IMR-90 (cell line): ENCODE measurements at regions not wholly inside any gene's neighbourhood (a gene's known extent, or its start where the extent isn't known, plus 50 kb on each side); places are given as distances from the start of the nearest gene placed in this dataset.

Experiments
- ATAC-seq: fragments of 200-7000 bp; cut with Tn5 transposase; 2 replicates; pipeline ENCODE4 v1.9.1; 2020; ENCODE audit warnings: low read depth, mild to moderate bottlenecking, moderate library complexity
- BruUV-seq: library from RNA; stranded (reverse); fragments of 400-500 nt; replicated peaks from 2 replicates; lab custom pipeline; 2021; lab: Mats Ljungman, UMichigan
- CTCF ChIA-PET: fragments of 300-600 bp; formaldehyde crosslinking; extraction: SDS; loops from one replicate; lab custom pipeline; 2021; ENCODE audit warnings: antibody characterized with exemption; lab: Yijun Ruan, JAX
- POLR2A ChIA-PET: fragments of 300-600 bp; sonication (Branson Sonifier 250); formaldehyde crosslinking; loops from one replicate; lab custom pipeline; 2022; ENCODE audit warnings: antibody characterized with exemption; ENCODE audit not compliant: unreplicated experiment; lab: Charles Lee
- DNase-seq: peaks from one replicate; pipeline ENCODE4 v3.0.0; 2013
- H2AFZ ChIP-seq: replicated peaks from 2 replicates; pipeline ENCODE3; 2013; ENCODE audit warnings: low read length, mild to moderate bottlenecking; ENCODE audit not compliant: poor library complexity
- H2AK5ac ChIP-seq: 2 replicates; pipeline ENCODE4 v1.6.1; 2013; ENCODE audit warnings: low read depth, low read length, inconsistent platforms
- H2AK9ac ChIP-seq: replicated peaks from 2 replicates; pipeline ENCODE3; 2013; ENCODE audit warnings: mild to moderate bottlenecking, low read depth, low read length, moderate library complexity; ENCODE audit not compliant: poor library complexity
- H2BK120ac ChIP-seq: 2 replicates; pipeline ENCODE4 v1.6.1; 2013; ENCODE audit warnings: low read depth, low read length, inconsistent platforms
- H2BK15ac ChIP-seq: 3 replicates; pipeline ENCODE4 v1.6.1; 2013; ENCODE audit warnings: low read depth, low read length, inconsistent platforms
- H2BK20ac ChIP-seq: 2 replicates; pipeline ENCODE4 v1.6.1; 2013; ENCODE audit warnings: low read depth, mild to moderate bottlenecking, inconsistent platforms, low read length, moderate library complexity
- H2BK5ac ChIP-seq: 2 replicates; pipeline ENCODE4 v1.6.1; 2013; ENCODE audit warnings: mild to moderate bottlenecking, low read depth, low read length, inconsistent platforms; ENCODE audit not compliant: poor library complexity, severe bottlenecking
- H3K14ac ChIP-seq: replicated peaks from 2 replicates; pipeline ENCODE4 v1.6.1; 2013; ENCODE audit warnings: low read depth, low read length, inconsistent platforms
- H3K18ac ChIP-seq: 2 replicates; pipeline ENCODE4 v1.6.1; 2013; ENCODE audit warnings: low read depth, low read length, control low read depth
- H3K23ac ChIP-seq: 2 replicates; pipeline ENCODE4 v1.6.1; 2013; ENCODE audit warnings: low read depth, low read length, inconsistent platforms
- H3K27ac ChIP-seq: 2 replicates; pipeline ENCODE4 v1.5.1; 2013; ENCODE audit warnings: mild to moderate bottlenecking, control low read depth, low read length; ENCODE audit not compliant: insufficient read depth
- H3K27me3 ChIP-seq: 2 replicates; pipeline ENCODE4 v1.6.1; 2013; ENCODE audit warnings: low read length; ENCODE audit not compliant: control insufficient read depth, insufficient read depth
- H3K36me3 ChIP-seq: 2 replicates; pipeline ENCODE4 v1.6.1; 2013; ENCODE audit warnings: low read length, mixed read lengths; ENCODE audit not compliant: control insufficient read depth, insufficient read depth
- H3K4ac ChIP-seq: 2 replicates; pipeline ENCODE4 v1.6.1; 2013; ENCODE audit warnings: low read depth, low read length, inconsistent platforms
- H3K4me1 ChIP-seq: 2 replicates; pipeline ENCODE4 v1.6.1; 2013; ENCODE audit warnings: low read length, mixed read lengths; ENCODE audit not compliant: control insufficient read depth, insufficient read depth
- H3K4me2 ChIP-seq: 2 replicates; pipeline ENCODE4 v1.6.1; 2013; ENCODE audit warnings: low read depth, mild to moderate bottlenecking, control low read depth, low read length, moderate library complexity
- H3K4me3 ChIP-seq: 2 replicates; pipeline ENCODE4 v1.5.1; 2013; ENCODE audit warnings: low read depth, mild to moderate bottlenecking, control low read depth, low read length, moderate library complexity; ENCODE audit not compliant: insufficient read depth
- H3K56ac ChIP-seq: 2 replicates; pipeline ENCODE4 v1.6.1; 2013; ENCODE audit warnings: low read length, inconsistent platforms; ENCODE audit not compliant: insufficient read depth; ENCODE audit errors: extremely low read depth
- H3K79me1 ChIP-seq, 2 experiments: 2 replicates each; pipeline ENCODE4 v1.6.1; 2013; ENCODE audit warnings: low read length in 2 of 2, inconsistent platforms in 1 of 2, low read depth in 1 of 2
- H3K9ac ChIP-seq: 2 replicates; pipeline ENCODE4 v1.6.1; 2013; ENCODE audit warnings: low read depth, low read length, control low read depth
- H3K9me1 ChIP-seq: 2 replicates; pipeline ENCODE4 v1.6.1; 2013; ENCODE audit warnings: low read length, inconsistent platforms; ENCODE audit not compliant: insufficient read depth
- H3K9me3 ChIP-seq: 2 replicates; pipeline ENCODE4 v1.6.1; 2013; ENCODE audit warnings: low read length; ENCODE audit not compliant: control insufficient read depth, insufficient read depth
- H4K20me1 ChIP-seq: 2 replicates; pipeline ENCODE4 v1.6.1; 2013; ENCODE audit warnings: low read length, inconsistent platforms; ENCODE audit not compliant: insufficient read depth
- H4K5ac ChIP-seq: 2 replicates; pipeline ENCODE4 v1.6.1; 2013; ENCODE audit warnings: mild to moderate bottlenecking, low read depth, low read length, control low read depth
- H4K8ac ChIP-seq, 2 experiments: 2 replicates each; pipeline ENCODE4 v1.6.1; 2013; ENCODE audit warnings: low read depth in 2 of 2, low read length in 2 of 2, control low read depth in 1 of 2, inconsistent platforms in 1 of 2
- H4K91ac ChIP-seq: 2 replicates; pipeline ENCODE4 v1.6.1; 2013; ENCODE audit warnings: low read depth, low read length, inconsistent platforms; ENCODE audit not compliant: insufficient read depth
- FOS ChIP-seq: fragments of 150-350 bp; IDR thresholded peaks from 2 replicates; pipeline ENCODE4 v1.6.1; 2016; ENCODE audit warnings: low read depth, low read length
- WGBS, 2 experiments: methylation state at CpG; one replicate each; pipeline versions ENCODE4 v1.1.5 to v1.1.7; 2013; ENCODE audit warnings: missing lambda C conversion rate in 2 of 2; ENCODE audit not compliant: insufficient read length in 1 of 2; ENCODE audit errors: extremely low coverage in 2 of 2; 5-methylcytosine and 5-hydroxymethylcytosine counted together
- dilution Hi-C: fragments of 300-500 bp; cut with HindIII; formaldehyde crosslinking; loops from one replicate; pipeline ENCODE4 v1.14.3; 2018; ENCODE audit warnings: low sequenced_read_pairs; ENCODE audit not compliant: unreplicated experiment
- in situ Hi-C: fragments of 300-500 bp; cut with MboI; formaldehyde crosslinking; loops from 3 replicates; pipeline ENCODE4 v1.14.3; 2019; ENCODE audit warnings: low sequenced_read_pairs, inconsistent platforms, mixed read lengths
- intact Hi-C: fragments of 100-400 bp; cut with micrococcal nuclease; formaldehyde crosslinking; loops from 2 replicates; pipeline ENCODE4 v1.10.0; 2022

GRCh38 chr11:110919241-110919922 is 207.1 kb upstream of the ARHGAP20 start:
- Histone ChIP-seq H3K4me1 (peaks cover 4% of the 10 kb centered on the region; the same call in 1 of the 2 replicates), H3K4me3 (no peak overlapping the region), H3K23ac (no peak overlapping the region), H4K8ac (no peak overlapping the region; a peak in 1 of 4 replicates), H3K9ac (no peak overlapping the region), H4K5ac (peak overlapping the region; percentile 82), H2BK120ac (0 out of 2 replicates have a peak overlapping the region, but pooled peaks have one; percentile 0), H3K9me3 (no peaks in the 10 kb centered on the region), H3K36me3 (no peaks in the 10 kb centered on the region), H4K91ac (no peak overlapping the region), H3K27ac (no peak overlapping the region), H3K14ac (no peak overlapping the region), H3K9me1 (no peaks in the 10 kb centered on the region; the same call in 1 of the 2 replicates), H3K56ac (no peak overlapping the region; the same call in 1 of the 2 replicates), H3K18ac (peak overlapping the region; percentile 59; the same call in 1 of the 2 replicates), H2BK5ac (no peak overlapping the region), H3K27me3 (no peaks in the 10 kb centered on the region; the same call in 1 of the 2 replicates), H2AK9ac (no peak overlapping the region), H2AK5ac (no peak overlapping the region), H4K20me1 (no peaks in the 10 kb centered on the region), H3K4ac (no peak overlapping the region), H2BK15ac (no peak overlapping the region), H2BK20ac (no peak overlapping the region), H3K79me1 (no peaks in the 10 kb centered on the region), H3K4me2 (peak overlapping the region; percentile 53), H2AFZ (no peak overlapping the region)
- no peak for TF ChIP-seq FOS
- ATAC-seq: peak; percentile 37; the same call in 1 of the 2 replicates
- dilution Hi-C loops (no loop called here), intact Hi-C loops (no loop called here), in situ Hi-C loops (no loop called here)
- BruUV-seq: no TSS peak
- no peak for DNase-seq
- ChIA-PET CTCF (no interaction called here), POLR2A (no interaction called here)
- 80% methylated on average over 2 of the region's 4 CpGs; no CpG with 5 or more reads in 1 of the 2 experiments for WGBS, 2 experiments
